H9 (cell line): ENCODE measurements at regions not wholly inside any gene's neighbourhood (a gene's known extent, or its start where the extent isn't known, plus 50 kb on each side); places are given as distances from the start of the nearest gene placed in this dataset.

ENCODE experiments used
- DNase-seq: peaks from one replicate; pipeline ENCODE4 v3.0.0-alpha.2; 2017
- H2AFZ ChIP-seq: one replicate; pipeline ENCODE4 v1.6.1; 2013; ENCODE audit warnings: mild to moderate bottlenecking, low read length, control low read depth, moderate library complexity
- H2AK5ac ChIP-seq: 2 replicates; pipeline ENCODE4 v1.6.1; 2013; ENCODE audit warnings: low read length, control low read depth, mixed read lengths; ENCODE audit not compliant: insufficient read length
- H2BK120ac ChIP-seq: one replicate; pipeline ENCODE4 v1.6.1; 2013; ENCODE audit warnings: low read depth, mild to moderate bottlenecking, low read length, control low read depth, inconsistent platforms; ENCODE audit not compliant: poor library complexity, severe bottlenecking
- H2BK12ac ChIP-seq: 2 replicates; pipeline ENCODE4 v1.6.1; 2013; ENCODE audit warnings: low read length, control low read depth, mixed read lengths, low read depth; ENCODE audit not compliant: insufficient read length
- H2BK15ac ChIP-seq: 2 replicates; pipeline ENCODE4 v1.6.1; 2013; ENCODE audit warnings: low read depth, low read length, control low read depth
- H2BK20ac ChIP-seq: one replicate; pipeline ENCODE4 v1.6.1; 2013; ENCODE audit warnings: low read depth, mild to moderate bottlenecking, low read length, control low read depth, inconsistent platforms; ENCODE audit not compliant: poor library complexity, severe bottlenecking
- H2BK5ac ChIP-seq: 2 replicates; pipeline ENCODE4 v1.6.1; 2013; ENCODE audit warnings: low read length, control low read depth, mixed read lengths; ENCODE audit not compliant: insufficient read length
- H3K14ac ChIP-seq: 2 replicates; pipeline ENCODE4 v1.6.1; 2013; ENCODE audit warnings: low read length, control low read depth; ENCODE audit not compliant: insufficient read depth
- H3K18ac ChIP-seq: 2 replicates; pipeline ENCODE4 v1.6.1; 2013; ENCODE audit warnings: low read depth, mild to moderate bottlenecking, mixed read lengths, low read length, control low read depth; ENCODE audit not compliant: insufficient read length
- H3K23ac ChIP-seq: 2 replicates; pipeline ENCODE4 v1.6.1; 2013; ENCODE audit warnings: low read length, control low read depth, mixed read lengths, low read depth; ENCODE audit not compliant: insufficient read length
- H3K23me2 ChIP-seq: 2 replicates; pipeline ENCODE4 v1.6.1; 2013; ENCODE audit warnings: low read depth, mild to moderate bottlenecking, mixed read lengths, low read length, control low read depth; ENCODE audit not compliant: insufficient read length, poor library complexity, severe bottlenecking
- H3K27ac ChIP-seq: 2 replicates; pipeline ENCODE4 v1.5.1; 2013; ENCODE audit warnings: low read length, control low read depth, mixed read lengths, low read depth; ENCODE audit not compliant: insufficient read length
- H3K27me3 ChIP-seq: 2 replicates; pipeline ENCODE4 v1.6.1; 2013; ENCODE audit warnings: low read length, control low read depth, inconsistent platforms; ENCODE audit not compliant: insufficient read depth
- H3K4ac ChIP-seq: 2 replicates; pipeline ENCODE4 v1.6.1; 2013; ENCODE audit warnings: low read depth, mild to moderate bottlenecking, control low read depth, inconsistent platforms, low read length, moderate library complexity
- H3K4me1 ChIP-seq: 2 replicates; pipeline ENCODE4 v1.6.1; 2013; ENCODE audit warnings: low read length, control low read depth, inconsistent platforms; ENCODE audit not compliant: insufficient read depth
- H3K4me2 ChIP-seq: 2 replicates; pipeline ENCODE4 v1.6.1; 2013; ENCODE audit warnings: low read length, control low read depth, mixed read lengths; ENCODE audit not compliant: insufficient read length, insufficient read depth
- H3K56ac ChIP-seq: 2 replicates; pipeline ENCODE4 v1.6.1; 2013; ENCODE audit warnings: low read depth, mild to moderate bottlenecking, mixed read lengths, low read length, control low read depth; ENCODE audit not compliant: insufficient read length
- H3K79me1 ChIP-seq: 2 replicates; pipeline ENCODE4 v1.6.1; 2013; ENCODE audit warnings: low read depth, mild to moderate bottlenecking, moderate library complexity, low read length, control low read depth, inconsistent platforms; ENCODE audit not compliant: insufficient read depth, poor library complexity, severe bottlenecking
- H3K79me2 ChIP-seq: 2 replicates; pipeline ENCODE4 v1.6.1; 2013; ENCODE audit warnings: low read length, control low read depth, inconsistent platforms; ENCODE audit not compliant: insufficient read depth
- H3K9ac ChIP-seq: 2 replicates; pipeline ENCODE4 v1.6.1; 2013; ENCODE audit warnings: low read length, control low read depth, mixed read lengths; ENCODE audit not compliant: insufficient read length; ENCODE audit errors: extremely low read depth
- H3K9me3 ChIP-seq: one replicate; pipeline ENCODE4 v1.6.1; 2013; ENCODE audit warnings: low read depth, low read length, inconsistent platforms; ENCODE audit not compliant: control insufficient read depth
- H3T11ph ChIP-seq: one replicate; pipeline ENCODE4 v1.6.1; 2013; ENCODE audit warnings: mild to moderate bottlenecking, low read length, control low read depth, inconsistent platforms
- H4K20me1 ChIP-seq: one replicate; pipeline ENCODE4 v1.6.1; 2013; ENCODE audit not compliant: control insufficient read depth, insufficient read length, insufficient read depth
- H4K5ac ChIP-seq: 2 replicates; pipeline ENCODE4 v1.6.1; 2013; ENCODE audit warnings: low read depth, mild to moderate bottlenecking, mixed read lengths, low read length, control low read depth; ENCODE audit not compliant: insufficient read length
- H4K8ac ChIP-seq: replicated peaks from 2 replicates; pipeline ENCODE4 v1.6.1; 2013; ENCODE audit warnings: low read length, control low read depth, mixed read lengths, low read depth; ENCODE audit not compliant: insufficient read length
- H4K91ac ChIP-seq: 2 replicates; pipeline ENCODE4 v1.6.1; 2013; ENCODE audit warnings: low read depth, mild to moderate bottlenecking, moderate library complexity, mixed read lengths, low read length, control low read depth; ENCODE audit not compliant: insufficient read length
- H3K27ac Mint-ChIP-seq, 3 experiments: 2 replicates in 2 of 3; 3 replicates in 1 of 3; pipeline ENCODE4 v1.8.0; 2020 to 2021; ENCODE audit warnings: mixed read lengths in 3 of 3, mild to moderate bottlenecking in 1 of 3, moderate library complexity in 1 of 3
- H3K27me3 Mint-ChIP-seq: 2 replicates; pipeline ENCODE4 v1.8.0; 2021; ENCODE audit warnings: low read depth, mild to moderate bottlenecking, moderate library complexity, mixed read lengths
- H3K36me3 Mint-ChIP-seq, 3 experiments: 2 replicates in 2 of 3; 3 replicates in 1 of 3; pipeline ENCODE4 v1.8.0; 2020 to 2021; ENCODE audit warnings: low read depth in 3 of 3, mixed read lengths in 3 of 3; ENCODE audit not compliant: insufficient read depth in 1 of 3
- H3K4me1 Mint-ChIP-seq, 2 experiments: 2 replicates each; pipeline ENCODE4 v1.8.0; 2020; ENCODE audit warnings: mixed read lengths in 2 of 2
- H3K4me3 Mint-ChIP-seq, 2 experiments: 2 replicates in 1 of 2; 3 replicates in 1 of 2; pipeline ENCODE4 v1.8.0; 2020 to 2021; ENCODE audit warnings: mild to moderate bottlenecking in 2 of 2, mixed read lengths in 2 of 2, moderate library complexity in 1 of 2
- H3K9me3 Mint-ChIP-seq, 2 experiments: 2 replicates in 1 of 2; 3 replicates in 1 of 2; pipeline ENCODE4 v1.8.0; 2020; ENCODE audit warnings: mild to moderate bottlenecking in 2 of 2, mixed read lengths in 2 of 2, moderate library complexity in 1 of 2
- WGBS: extraction: QIAGEN DNeasy Blood & Tissue Kit; methylation state at CpG from one replicate; pipeline ENCODE4 v1.1.7; 2013; ENCODE audit warnings: missing lambda C conversion rate, low lambda C conversion rate, mixed read lengths; ENCODE audit not compliant: insufficient read length; ENCODE audit errors: extremely low coverage; 5-methylcytosine and 5-hydroxymethylcytosine counted together
- TF ChIP-seq, protein P1 (sequence below): fragments of 200-600 bp; sonication (generic); conservative IDR thresholded peaks from 3 replicates; pipeline ENCODE4 v1.8.0; 2021; ENCODE audit warnings: antibody characterized with exemption, mild to moderate bottlenecking

DNA sequence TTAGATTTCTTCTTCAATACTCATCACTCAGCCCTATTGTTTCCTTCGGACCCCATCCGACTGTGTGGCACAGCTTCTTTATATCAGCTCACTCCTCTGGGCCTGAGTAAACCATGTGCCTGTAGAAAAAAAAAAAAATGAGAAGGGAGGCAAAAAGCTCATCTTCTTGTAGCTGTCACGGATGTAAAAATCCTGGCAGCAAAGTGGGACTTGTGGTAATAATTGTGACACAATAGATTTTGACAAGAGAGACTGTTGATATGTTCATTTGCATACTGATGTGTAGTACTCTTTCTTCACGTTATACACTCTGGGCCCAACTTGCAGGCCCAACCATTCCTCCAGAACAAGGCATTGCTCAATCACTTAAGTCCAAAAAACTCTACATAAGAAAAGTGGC, 270.0 kb upstream of the SMIM21 start:
- no peak overlapping the region for H4K5ac ChIP-seq
- no peak overlapping the region for H3K23ac ChIP-seq
- no peak overlapping the region for H4K91ac ChIP-seq
- TF ChIP-seq, protein P1, sequence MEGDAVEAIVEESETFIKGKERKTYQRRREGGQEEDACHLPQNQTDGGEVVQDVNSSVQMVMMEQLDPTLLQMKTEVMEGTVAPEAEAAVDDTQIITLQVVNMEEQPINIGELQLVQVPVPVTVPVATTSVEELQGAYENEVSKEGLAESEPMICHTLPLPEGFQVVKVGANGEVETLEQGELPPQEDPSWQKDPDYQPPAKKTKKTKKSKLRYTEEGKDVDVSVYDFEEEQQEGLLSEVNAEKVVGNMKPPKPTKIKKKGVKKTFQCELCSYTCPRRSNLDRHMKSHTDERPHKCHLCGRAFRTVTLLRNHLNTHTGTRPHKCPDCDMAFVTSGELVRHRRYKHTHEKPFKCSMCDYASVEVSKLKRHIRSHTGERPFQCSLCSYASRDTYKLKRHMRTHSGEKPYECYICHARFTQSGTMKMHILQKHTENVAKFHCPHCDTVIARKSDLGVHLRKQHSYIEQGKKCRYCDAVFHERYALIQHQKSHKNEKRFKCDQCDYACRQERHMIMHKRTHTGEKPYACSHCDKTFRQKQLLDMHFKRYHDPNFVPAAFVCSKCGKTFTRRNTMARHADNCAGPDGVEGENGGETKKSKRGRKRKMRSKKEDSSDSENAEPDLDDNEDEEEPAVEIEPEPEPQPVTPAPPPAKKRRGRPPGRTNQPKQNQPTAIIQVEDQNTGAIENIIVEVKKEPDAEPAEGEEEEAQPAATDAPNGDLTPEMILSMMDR: no peak
- Mint-ChIP-seq H3K9me3 (peaks cover 11 to 14% of the 10 kb centered on the region in 2 experiments), H3K27me3 (no peaks in the 10 kb centered on the region), H3K36me3 (peaks cover 5 to 11% (median 6%) of the 10 kb centered on the region in 3 experiments), H3K4me1 (peaks cover 7 to 8% of the 10 kb centered on the region in 2 experiments), H3K27ac (no peak overlapping the region), H3K4me3 (no peak overlapping the region)
- no peak overlapping the region for H4K8ac ChIP-seq
- H2BK5ac ChIP-seq: no peak overlapping the region
- H2BK12ac ChIP-seq: no peak overlapping the region
- H3T11ph ChIP-seq: no peak overlapping the region
- no peak overlapping the region for H2BK15ac ChIP-seq
- no peak overlapping the region for H3K9ac ChIP-seq
- H3K79me1 ChIP-seq: no peaks in the 10 kb centered on the region
- H2AK5ac ChIP-seq: no peak overlapping the region
- no peak overlapping the region for H3K18ac ChIP-seq
- peaks cover 8% of the 10 kb centered on the region for H3K9me3 ChIP-seq
- no peak overlapping the region for H2BK20ac ChIP-seq
- H3K27me3 ChIP-seq: no peaks in the 10 kb centered on the region
- no peak overlapping the region for H3K14ac ChIP-seq
- H3K27ac ChIP-seq: no peak overlapping the region
- no peaks in the 10 kb centered on the region for H3K79me2 ChIP-seq
- H3K4me1 ChIP-seq: no peaks in the 10 kb centered on the region
- H3K56ac ChIP-seq: no peak overlapping the region
- H3K4ac ChIP-seq: no peak overlapping the region
- H2AFZ ChIP-seq: no peak overlapping the region
- no peaks in the 10 kb centered on the region for H4K20me1 ChIP-seq
- no peak for DNase-seq
- no peak overlapping the region for H2BK120ac ChIP-seq
- no peaks in the 10 kb centered on the region for H3K23me2 ChIP-seq
- H3K4me2 ChIP-seq: no peak overlapping the region
- no CpG with 5 or more reads among the region's 4 CpGs for WGBS
